OCI-M1 (cell line): ENCODE measurements at regions not wholly inside any gene's neighbourhood (a gene's known extent, or its start where the extent isn't known, plus 50 kb on each side); places are given as distances from the start of the nearest gene placed in this dataset.

ENCODE experiments used
- DNase-seq: peaks from one replicate; lab custom pipeline; 2025; lab: John Stamatoyannopoulos, UW

DNA sequence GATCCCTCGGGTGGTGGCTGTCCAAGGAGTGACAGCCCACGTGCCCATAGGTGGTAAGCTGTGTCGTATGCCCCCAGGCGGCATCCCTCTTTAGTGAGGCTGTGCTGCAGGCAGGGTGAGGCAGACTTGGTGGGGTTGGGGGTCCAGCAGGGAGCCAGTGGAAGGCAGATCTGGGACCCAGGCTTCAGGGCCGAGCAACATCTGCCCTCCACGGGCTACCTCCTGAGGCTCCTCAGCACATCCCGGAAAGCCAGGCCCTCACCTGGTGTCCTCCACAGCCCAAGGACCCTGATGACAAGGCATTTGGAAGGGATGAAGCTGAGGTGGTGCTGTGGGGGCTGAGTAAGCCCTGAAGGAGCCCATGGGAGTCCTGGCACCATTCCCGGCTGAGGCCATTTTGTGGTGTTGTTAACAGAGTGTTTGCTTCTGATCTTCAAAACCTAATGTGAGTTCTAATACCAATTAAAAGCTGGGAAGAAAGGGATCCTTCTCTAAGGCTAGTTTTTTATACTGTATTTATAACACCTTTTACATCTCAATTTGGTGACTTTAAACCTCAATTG lies 295.8 kb upstream of the IRX2 start:
- no peak for DNase-seq

GRCh38 chr5:3043600-3043999 lies 292.1 kb upstream of the IRX2 start:
- DNase-seq, result no peak

DNA sequence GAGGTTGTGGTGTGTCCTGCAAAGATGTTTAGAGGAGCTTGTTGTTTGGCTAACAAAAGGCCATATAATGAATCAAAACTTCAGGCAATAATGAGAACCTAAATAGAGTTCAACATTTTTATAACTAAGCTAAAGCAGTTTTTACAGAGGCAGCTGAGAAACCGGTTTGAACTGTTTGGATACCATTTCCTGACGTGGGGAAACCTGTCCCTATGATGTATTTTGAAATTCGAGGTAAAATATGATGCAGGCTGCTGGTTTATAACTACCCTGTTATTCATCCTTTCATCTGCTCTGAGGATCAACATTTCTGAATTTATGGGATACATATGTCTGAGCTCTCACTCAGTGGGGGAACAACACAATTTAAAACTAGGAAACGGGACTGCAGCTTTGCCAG lies 289.5 kb upstream of the IRX2 start:
- DNase-seq, result no peak

DNA sequence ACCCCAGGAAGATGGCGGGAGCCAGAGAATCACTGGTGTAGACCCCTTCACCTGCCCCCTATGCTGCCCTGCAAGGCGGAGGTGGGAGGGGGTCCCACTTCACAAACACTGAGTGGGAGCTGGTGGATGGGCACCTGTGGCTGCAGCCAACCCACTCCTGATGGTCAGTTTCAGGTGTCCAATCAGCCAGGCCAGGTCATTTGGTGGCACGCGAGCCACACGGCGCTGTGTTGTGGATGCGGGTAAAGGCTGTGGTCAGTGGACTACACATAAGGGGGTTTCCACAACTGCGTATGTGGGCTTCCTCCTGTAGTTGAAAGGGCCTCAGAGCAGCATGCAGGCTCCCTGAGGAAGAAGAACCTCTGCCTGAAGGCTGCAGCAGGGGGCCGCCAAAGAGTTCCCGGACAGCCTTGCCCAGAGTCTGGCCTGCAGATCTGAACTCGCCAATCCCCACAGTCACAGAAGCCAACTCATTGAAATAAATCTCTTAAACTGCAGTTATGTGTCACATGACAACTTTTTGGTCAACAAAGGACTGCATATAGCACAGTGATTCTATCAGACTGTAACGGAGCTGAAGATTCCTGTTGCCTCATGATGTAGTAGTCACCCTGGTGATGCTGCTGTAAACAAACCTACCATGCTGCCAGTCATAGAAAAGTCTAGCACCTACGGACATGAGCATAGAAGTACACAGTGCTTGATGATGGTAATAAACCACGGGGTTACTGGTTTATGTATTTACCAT lies 284.7 kb upstream of the IRX2 start:
- DNase-seq, result no peak

GRCh38 chr5:3035452-3035851 lies 284.0 kb upstream of the IRX2 start:
- DNase-seq, result no peak

DNA sequence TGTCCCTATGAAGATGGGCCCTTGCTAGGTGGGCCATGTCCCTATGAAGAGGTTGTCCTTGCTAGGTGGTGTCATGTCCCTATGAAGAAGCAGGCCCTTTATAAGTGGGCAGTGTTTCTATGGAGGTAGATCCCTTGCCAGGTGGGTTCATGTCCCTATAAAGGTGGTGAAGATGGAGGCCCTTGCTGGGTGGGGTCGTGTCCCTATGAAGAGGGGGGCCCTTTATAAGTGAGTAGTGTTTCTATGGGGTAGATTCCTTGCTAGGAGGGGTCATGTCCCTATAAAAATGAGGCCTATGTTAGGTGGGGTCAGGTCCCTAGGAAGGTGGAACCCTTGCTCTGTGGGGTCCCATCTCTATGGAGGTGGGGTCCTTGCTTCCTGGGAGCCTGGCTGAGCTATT lies 283.4 kb upstream of the IRX2 start:
- no peak for DNase-seq

GRCh38 chr5:3034449-3034848 lies 283.0 kb upstream of the IRX2 start:
- DNase-seq, result no peak

DNA sequence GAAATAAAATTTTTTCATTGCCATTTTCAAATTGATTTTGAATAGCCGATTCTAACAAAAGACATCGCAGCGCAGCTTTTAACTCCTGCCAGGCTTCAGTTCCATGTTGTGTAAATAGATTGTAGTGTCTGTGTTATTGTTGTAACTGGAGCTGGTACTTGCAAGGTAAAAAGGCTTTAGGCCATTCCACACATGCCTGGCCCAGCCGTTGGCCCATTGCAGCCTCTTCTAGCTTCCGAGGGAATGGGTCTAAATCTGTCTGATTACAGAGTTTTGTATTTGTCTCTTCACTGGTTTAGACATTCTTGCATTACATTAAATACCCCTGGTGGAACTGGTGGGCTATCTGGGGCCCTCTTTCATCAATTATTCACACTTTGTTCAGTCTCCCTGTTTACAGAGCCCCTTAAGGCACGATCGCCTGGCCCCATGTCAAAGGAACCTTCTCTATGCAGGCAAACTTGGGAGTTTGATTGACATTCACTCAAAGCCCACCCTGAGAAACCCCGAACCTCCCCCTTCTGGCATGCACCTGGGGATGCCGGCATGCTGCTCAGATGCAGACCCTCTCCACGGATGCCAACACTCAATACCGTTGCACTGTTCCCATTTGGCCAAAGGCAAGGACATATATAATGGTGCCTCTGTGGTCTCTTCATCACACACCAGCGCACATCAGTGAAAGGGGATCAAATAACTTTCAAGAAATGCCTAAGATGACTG lies 281.7 kb upstream of the IRX2 start:
- DNase-seq, result no peak

GRCh38 chr5:3032513-3032912 lies 281.0 kb upstream of the IRX2 start:
- DNase-seq, result no peak

DNA sequence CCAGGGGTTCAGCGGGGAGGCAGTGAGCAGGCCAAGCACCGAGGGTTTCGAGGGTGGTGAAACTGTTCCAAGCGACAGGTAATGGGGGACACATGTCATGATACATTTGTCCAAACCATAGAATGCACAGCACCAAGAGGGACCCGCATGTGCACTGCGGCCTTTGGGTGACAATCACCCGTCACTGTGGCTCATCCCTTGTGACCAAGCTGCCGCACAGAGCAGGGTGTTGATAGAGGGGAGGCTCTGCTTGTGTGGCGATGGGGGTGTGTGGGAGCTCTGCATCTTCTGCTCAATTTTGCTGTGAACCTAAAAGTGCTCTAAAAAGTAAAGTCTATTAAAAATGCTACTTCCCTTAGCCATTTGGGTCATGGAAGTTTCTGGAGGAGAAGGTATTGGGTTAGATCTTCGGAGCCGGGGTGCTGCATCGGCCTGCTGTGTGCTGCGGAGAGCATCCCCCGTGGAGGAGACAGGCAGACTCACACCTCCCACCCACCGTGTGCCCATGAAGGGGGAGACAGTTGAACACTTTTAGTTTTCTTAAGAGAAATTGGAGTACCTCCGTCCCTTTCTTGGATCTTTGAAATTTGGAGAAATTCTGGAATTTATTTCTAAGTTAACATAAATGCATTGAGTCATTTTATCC lies 280.4 kb upstream of the IRX2 start:
- no peak for DNase-seq

- no peak for DNase-seq
Observed at GRCh38 chr5:3030511-3031165, 279.2 kb upstream of the IRX2 start.

- no peak for DNase-seq
Observed at GRCh38 chr5:3029396-3029795, 277.9 kb upstream of the IRX2 start.

DNA sequence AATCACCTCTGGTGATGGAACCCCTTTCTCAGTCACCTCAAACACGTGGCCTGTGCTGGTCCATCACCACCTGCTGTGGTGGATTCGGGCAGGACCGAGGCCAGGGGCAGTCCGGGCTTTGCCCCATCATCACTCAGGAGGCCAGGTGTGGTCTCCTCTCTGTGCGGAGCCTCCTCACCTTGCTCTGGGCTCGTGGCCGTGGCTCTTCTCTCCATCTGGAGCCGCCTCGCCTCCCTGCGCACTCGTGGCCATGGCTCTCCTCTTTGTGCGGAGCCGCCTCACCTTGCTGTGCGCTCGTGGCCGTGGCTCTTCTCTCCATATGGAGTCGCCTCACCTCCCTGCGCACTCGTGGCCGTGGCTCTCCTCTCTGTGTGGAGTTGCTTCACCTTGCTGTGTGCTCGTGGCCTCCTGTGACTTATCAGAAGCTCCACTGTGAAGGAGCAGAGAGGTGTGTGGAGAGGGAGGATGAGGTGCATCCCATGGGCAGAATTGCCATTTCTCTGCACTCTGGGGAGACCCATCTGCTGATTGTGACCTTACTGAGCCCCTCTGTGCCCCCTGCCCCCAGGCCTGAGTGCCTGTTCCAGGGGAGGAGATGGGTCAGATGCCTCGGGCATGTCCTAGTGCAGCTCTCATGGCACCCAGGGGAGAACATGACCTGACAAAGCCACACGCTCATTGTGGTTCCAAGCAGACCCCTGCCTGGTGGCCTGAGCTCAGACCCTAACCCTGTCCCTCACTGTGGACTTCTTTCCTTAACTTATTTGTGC lies 276.6 kb upstream of the IRX2 start:
- no peak for DNase-seq

DNA sequence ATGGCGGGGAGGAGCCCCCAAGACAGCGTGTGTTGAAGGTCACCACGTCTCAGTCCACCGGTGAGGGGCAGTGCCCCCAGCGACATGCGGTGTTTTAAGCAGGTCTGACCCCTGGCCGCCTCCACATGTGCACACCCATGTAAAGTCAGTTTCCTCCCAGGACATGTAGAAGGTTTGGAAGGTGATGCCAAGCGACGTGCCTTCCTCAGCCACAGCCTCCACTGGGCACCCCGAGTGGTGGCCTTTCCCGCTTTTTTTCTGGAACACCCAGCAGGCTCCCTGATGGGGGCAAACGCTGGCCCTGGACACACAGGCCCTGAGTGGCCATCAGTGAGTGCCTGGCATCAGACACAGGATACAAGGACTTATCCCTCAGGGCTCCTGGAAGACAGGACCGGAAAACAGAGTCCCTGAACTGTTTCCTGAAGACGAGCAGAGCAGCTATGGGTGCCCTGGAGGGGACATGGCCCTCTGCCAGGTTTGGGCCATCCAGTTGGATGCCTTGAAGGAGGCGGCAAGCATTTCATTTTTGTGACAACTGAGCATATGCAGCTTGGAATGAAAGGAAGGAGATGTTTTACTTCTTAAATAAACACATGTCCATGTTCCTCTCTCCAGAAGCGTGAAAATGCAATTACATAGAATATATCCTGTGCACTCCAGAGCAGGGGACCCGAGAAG lies 275.8 kb upstream of the IRX2 start:
- DNase-seq, result no peak

GRCh38 chr5:3026651-3027050 lies 275.2 kb upstream of the IRX2 start:
- no peak for DNase-seq

GRCh38 chr5:3026099-3026498 lies 274.6 kb upstream of the IRX2 start:
- DNase-seq, result no peak

DNA sequence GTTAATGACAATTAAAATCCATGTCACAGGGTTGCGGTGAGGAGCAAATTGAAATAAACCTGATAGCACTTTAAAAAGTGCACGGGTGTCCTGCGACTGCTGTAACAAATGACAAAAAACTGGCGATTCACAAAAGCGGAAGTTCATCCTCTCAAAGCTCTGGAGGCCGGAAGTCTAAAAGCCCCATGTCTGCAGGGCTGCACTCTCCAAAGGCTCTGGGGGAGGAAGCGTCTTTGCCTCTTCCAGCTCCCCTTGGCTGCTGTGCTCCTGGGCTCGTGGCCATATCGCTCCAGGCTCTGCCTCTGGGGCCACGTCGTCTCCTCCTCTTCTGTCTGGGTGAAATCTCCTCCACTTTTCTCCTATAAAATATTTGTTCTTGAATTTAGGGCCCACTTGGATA lies 273.9 kb upstream of the IRX2 start:
- DNase-seq, result no peak

- no peak for DNase-seq
Observed at GRCh38 chr5:3024976-3025375, 273.5 kb upstream of the IRX2 start.

GRCh38 chr5:3024554-3024953 lies 273.1 kb upstream of the IRX2 start:
- DNase-seq, result no peak

- DNase-seq, result no peak
Observed at GRCh38 chr5:3024126-3024525, 272.6 kb upstream of the IRX2 start.

DNA sequence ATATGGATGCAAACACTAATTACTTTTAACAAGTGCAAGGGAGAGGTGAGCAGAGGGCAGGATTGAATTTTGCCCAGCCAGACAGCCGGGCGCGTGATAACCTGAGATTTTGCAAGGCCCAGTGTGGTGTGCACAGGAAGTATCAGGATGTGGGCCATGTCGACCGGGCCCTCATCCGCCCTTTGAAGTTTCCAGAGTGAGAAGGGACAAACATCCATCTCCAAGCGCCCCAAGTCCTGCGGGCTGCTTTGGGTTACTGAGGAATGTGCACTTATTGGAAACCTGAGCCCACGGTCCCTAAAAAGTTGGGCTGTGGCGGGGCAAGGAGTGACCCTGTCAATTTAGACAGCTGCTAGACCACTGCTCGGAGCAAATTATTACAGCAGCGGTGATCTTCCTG lies 272.2 kb upstream of the IRX2 start:
- no peak for DNase-seq
